T-cell (primary cell): ENCODE measurements at regions not wholly inside any gene's neighbourhood (a gene's known extent, or its start where the extent isn't known, plus 50 kb on each side); places are given as distances from the start of the nearest gene placed in this dataset.

Experiments used
- ATAC-seq, 4 experiments: fragments of 200-7000 bp in 3 of 4; fragments of 150-1000 bp in 1 of 4; cut with Tn5 transposase; replicated peaks in 1 of 4; 1 replicate in 3 of 4; 2 replicates in 1 of 4; pipeline ENCODE4 v1.10.0; 2021; ENCODE audit warnings: moderate library complexity in 3 of 4, mild to moderate bottlenecking in 2 of 4, moderate number of reproducible peaks in 1 of 4
- CTCF ChIA-PET, 2 donors: fragments of 300-600 bp; sonication (Branson Sonifier 250); formaldehyde crosslinking; loops; one replicate each; lab custom pipeline; 2022; ENCODE audit warnings: antibody characterized with exemption in 2 of 2; lab: Charles Lee
- POLR2A ChIA-PET, 2 donors: fragments of 300-600 bp; sonication (Branson Sonifier 250); formaldehyde crosslinking; loops; one replicate each; lab custom pipeline; 2022; ENCODE audit warnings: antibody characterized with exemption in 2 of 2; lab: Charles Lee
- DNase-seq, 35 experiments: peaks; one replicate each; pipeline versions ENCODE4 v3.0.0 to v3.0.0-alpha.2; 2013 to 2023
- H3K27ac ChIP-seq: one replicate; pipeline ENCODE4 v1.5.1; 2013; ENCODE audit warnings: low read length
- H3K27me3 ChIP-seq, 2 experiments: replicated peaks in 1 of 2; 1 replicate in 1 of 2; 2 replicates in 1 of 2; pipeline versions ENCODE4 v1.6.1 to v1.7.0; 2013; ENCODE audit warnings: low read length in 1 of 2, mixed read lengths in 1 of 2; ENCODE audit not compliant: control insufficient read depth in 2 of 2, insufficient read depth in 2 of 2; ENCODE audit errors: extremely low read depth in 1 of 2
- H3K36me3 ChIP-seq, 2 donors: 1 replicate in 1 of 2; 2 replicates in 1 of 2; pipeline versions ENCODE4 v1.6.1 to v1.7.0; 2013; ENCODE audit warnings: low read length in 1 of 2; ENCODE audit not compliant: control insufficient read depth in 2 of 2, insufficient read depth in 1 of 2; ENCODE audit errors: extremely low read depth in 1 of 2
- H3K4me1 ChIP-seq, 2 experiments: 1 replicate in 1 of 2; 2 replicates in 1 of 2; pipeline versions ENCODE4 v1.6.1 to v1.7.0; 2013; ENCODE audit warnings: low read length in 2 of 2, mixed read lengths in 1 of 2; ENCODE audit not compliant: insufficient read depth in 2 of 2, control insufficient read depth in 1 of 2; ENCODE audit errors: extremely low read depth in 1 of 2
- H3K4me3 ChIP-seq, 2 donors: 1 replicate in 1 of 2; 2 replicates in 1 of 2; pipeline versions ENCODE4 v1.5.1 to v1.7.0; 2013; ENCODE audit warnings: mild to moderate bottlenecking in 2 of 2, low read length in 1 of 2, moderate library complexity in 1 of 2; ENCODE audit not compliant: control insufficient read depth in 1 of 2; ENCODE audit errors: extremely low read depth in 1 of 2
- H3K9me3 ChIP-seq: 2 replicates; pipeline ENCODE4 v1.7.0; 2013
- H3K27ac Mint-ChIP-seq, 2 donors: one replicate each; pipeline ENCODE4 v1.8.0; 2020 to 2021; ENCODE audit warnings: mild to moderate bottlenecking in 2 of 2, mixed read lengths in 2 of 2
- H3K27me3 Mint-ChIP-seq, 2 donors: one replicate each; pipeline ENCODE4 v1.8.0; 2021 to 2022; ENCODE audit warnings: mixed read lengths in 2 of 2
- H3K36me3 Mint-ChIP-seq: one replicate; pipeline ENCODE4 v1.8.0; 2021; ENCODE audit warnings: mixed read lengths
- H3K4me1 Mint-ChIP-seq, 3 donors: one replicate each; pipeline ENCODE4 v1.8.0; 2020 to 2022; ENCODE audit warnings: mixed read lengths in 3 of 3, mild to moderate bottlenecking in 1 of 3
- H3K4me3 Mint-ChIP-seq, 3 donors: one replicate each; pipeline ENCODE4 v1.8.0; 2020 to 2022; ENCODE audit warnings: mild to moderate bottlenecking in 3 of 3, mixed read lengths in 3 of 3, moderate library complexity in 3 of 3
- H3K9me3 Mint-ChIP-seq, 3 donors: one replicate each; pipeline ENCODE4 v1.8.0; 2020 to 2022; ENCODE audit warnings: mixed read lengths in 3 of 3
- WGBS: methylation state at CpG from one replicate; pipeline ENCODE4 v1.1.5; 2013; ENCODE audit warnings: missing lambda C conversion rate; ENCODE audit not compliant: insufficient coverage; 5-methylcytosine and 5-hydroxymethylcytosine counted together

DNA sequence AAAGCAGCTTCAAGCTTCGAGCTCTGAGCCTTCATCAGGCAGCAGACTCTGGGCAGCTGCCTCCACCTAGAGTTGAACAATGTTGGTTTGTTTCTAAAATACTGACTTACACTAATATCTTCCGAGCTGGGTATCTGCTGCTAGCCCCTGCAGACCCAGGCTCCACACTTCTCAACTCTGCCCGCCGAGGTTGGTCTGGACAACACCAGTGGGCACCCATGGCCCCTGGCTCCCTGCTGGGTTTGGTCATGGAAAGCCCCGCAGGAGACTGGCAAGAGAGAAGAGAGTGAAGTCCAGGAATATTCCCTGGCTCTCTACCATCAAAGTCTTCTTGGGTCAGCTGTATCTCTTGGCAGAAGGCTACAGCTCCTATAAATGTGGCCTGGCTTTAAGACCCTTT lies 214.2 kb upstream of the TMEM132C start:
- no peak overlapping the region for H3K27ac Mint-ChIP-seq
- CTCF ChIA-PET: no interaction called here

DNA sequence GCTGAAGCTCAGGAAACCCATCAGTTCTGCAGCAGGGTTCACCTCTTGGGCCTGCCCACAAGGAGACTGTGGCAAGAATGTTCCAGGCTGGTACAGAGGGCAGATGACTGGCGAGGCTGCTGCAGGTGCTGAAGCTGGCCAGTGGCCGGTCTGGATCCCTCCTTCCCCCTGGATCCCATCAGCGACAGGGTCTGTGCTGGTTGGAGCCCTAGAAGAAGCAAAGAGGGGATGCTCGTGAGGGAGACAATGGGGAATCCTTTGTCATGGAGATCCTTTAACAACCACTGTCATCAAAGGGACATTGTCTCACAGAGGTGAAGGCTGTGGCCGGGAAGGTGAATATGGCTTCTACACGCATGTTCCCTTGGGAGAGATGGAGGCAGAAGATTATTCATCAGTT lies 211.4 kb upstream of the TMEM132C start:
- no peaks in the 10 kb centered on the region for H3K4me1 ChIP-seq
- DNase-seq (no peak), ATAC-seq (no peak)
- POLR2A ChIA-PET: no interaction called here
- H3K27ac ChIP-seq: no peak overlapping the region
- no peaks in the 10 kb centered on the region for H3K27me3 ChIP-seq
- Mint-ChIP-seq H3K27ac (no peak overlapping the region), H3K27me3 (no peaks in the 10 kb centered on the region), H3K4me1 (no peaks in the 10 kb centered on the region), H3K9me3 (peaks cover 0 to 7% (median 4%) of the 10 kb centered on the region in 3 donors), H3K4me3 (no peak overlapping the region), H3K36me3 (no peaks in the 10 kb centered on the region)
- CTCF ChIA-PET: no interaction called here
- no peak overlapping the region for H3K4me3 ChIP-seq
- no peaks in the 10 kb centered on the region for H3K9me3 ChIP-seq
- WGBS: 88% methylated on average over 2 of the region's 6 CpGs
- no peaks in the 10 kb centered on the region for H3K36me3 ChIP-seq

More for the DNA sequence above, 214.2 kb upstream of the TMEM132C start:
- DNase-seq (no peak), ATAC-seq (no peak)
- Mint-ChIP-seq H3K4me3 (no peak overlapping the region), H3K36me3 (no peaks in the 10 kb centered on the region), H3K4me1 (no peaks in the 10 kb centered on the region), H3K9me3 (peaks cover 0 to 14% (median 4%) of the 10 kb centered on the region in 3 donors), H3K27me3 (no peaks in the 10 kb centered on the region)
- no peak overlapping the region for H3K4me3 ChIP-seq
- WGBS: 94% methylated on average over 3 of the region's 5 CpGs
- no peaks in the 10 kb centered on the region for H3K27me3 ChIP-seq
- no peaks in the 10 kb centered on the region for H3K4me1 ChIP-seq
- no peaks in the 10 kb centered on the region for H3K36me3 ChIP-seq
- no peak overlapping the region for H3K27ac ChIP-seq
- no peaks in the 10 kb centered on the region for H3K9me3 ChIP-seq
- POLR2A ChIA-PET: no interaction called here

DNA sequence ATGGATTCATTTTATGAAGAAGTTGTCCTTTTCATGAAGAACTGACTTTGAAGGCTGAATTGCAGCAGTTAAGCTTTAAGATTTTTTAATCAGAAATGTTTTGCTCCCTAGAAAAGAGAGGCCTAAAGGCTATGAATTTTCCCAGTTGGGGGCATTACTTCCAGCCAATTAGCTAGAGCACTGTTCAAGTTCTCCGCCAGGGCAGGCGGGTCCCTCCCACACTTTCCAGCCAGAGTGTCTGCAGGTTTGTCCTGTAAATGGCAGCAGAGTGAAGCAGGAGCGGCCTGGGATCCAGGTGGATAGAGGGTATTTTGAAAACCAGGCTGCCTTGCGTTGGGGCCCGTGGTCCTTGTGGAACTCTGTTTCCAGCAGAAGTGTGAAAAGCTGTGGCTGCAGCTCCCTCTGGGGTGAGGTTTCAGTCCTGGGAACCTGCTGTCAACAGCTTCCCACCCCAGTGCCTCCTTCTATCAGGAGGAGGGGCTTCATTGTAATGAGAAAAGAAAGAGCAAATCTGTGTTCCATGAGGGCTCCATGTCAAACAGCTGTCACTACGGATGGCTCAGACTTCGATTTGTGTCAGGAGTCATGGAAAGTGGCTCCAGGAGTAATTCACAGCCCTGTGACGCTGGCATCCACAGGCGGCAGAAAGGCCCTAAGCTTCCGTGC lies 210.7 kb upstream of the TMEM132C start:
- Histone ChIP-seq H3K4me1 (no peaks in the 10 kb centered on the region), H3K27me3 (no peaks in the 10 kb centered on the region), H3K36me3 (no peaks in the 10 kb centered on the region), H3K9me3 (no peaks in the 10 kb centered on the region), H3K4me3 (no peak overlapping the region), H3K27ac (no peak overlapping the region)
- Mint-ChIP-seq H3K27me3 (no peaks in the 10 kb centered on the region), H3K4me1 (no peaks in the 10 kb centered on the region), H3K4me3 (no peak overlapping the region), H3K9me3 (peaks cover 0 to 7% (median 4%) of the 10 kb centered on the region in 3 donors), H3K36me3 (no peaks in the 10 kb centered on the region), H3K27ac (no peak overlapping the region)
- 72% methylated on average over 6 of the region's 10 CpGs for WGBS
- ChIA-PET CTCF (no interaction called here), POLR2A (no interaction called here)
- no peak for ATAC-seq
- no peak for DNase-seq

DNA sequence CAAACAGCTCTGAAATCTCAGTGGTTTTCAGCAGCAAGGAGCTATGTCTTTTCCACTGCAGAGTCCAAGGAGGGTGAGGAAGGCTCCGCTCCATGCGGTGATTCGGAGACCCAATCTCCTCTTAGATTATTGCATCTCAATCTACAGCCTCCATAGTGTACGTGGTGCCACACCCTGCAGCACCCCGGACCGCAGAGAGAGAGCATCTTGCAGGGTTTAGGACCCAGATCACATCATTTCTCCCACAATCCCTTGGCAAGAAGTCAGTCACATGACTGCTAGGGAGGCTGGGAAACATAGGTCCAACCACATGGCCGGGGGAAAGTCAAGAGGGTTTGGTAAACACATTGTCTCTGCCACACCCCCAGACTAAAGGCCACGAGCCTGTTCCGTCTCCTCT lies 209.4 kb upstream of the TMEM132C start:
- POLR2A ChIA-PET: no interaction called here
- no peaks in the 10 kb centered on the region for H3K36me3 ChIP-seq

DNA sequence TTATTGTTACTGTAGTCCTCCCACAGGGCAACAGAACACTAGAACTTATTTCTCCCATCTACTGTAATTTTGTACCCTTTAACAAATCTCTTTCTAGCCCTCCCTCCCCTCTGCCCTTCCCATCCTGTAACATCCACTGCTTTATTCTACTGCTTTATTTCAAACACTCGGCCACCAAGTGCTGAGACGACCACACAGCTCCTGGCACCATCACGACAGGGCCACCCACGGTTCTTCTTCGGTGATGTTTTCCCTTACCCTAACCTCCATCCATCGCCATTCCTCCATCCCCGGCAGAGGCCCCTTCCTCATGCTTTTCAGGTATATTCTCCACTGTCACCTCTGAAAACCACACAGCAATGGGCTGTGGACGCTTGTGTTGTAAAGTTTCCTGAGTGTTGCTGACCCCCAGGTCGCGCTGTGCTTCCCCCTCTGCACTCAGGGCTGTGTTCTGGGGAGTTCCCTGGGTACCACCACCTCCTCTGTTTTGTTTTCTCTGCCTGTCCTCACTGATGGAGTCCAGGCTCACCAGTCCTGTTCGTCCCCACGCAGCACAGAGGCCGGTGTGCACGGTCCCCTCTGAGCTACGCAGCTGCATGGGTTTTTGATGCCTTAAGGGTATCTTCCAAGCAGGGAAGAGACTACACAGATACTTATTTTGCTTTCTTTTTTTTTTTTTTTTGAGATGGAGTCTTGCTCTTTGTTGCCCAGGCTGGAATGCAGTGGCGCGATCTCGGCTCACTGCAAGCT lies 207.2 kb upstream of the TMEM132C start:
- ChIA-PET CTCF (no interaction called here), POLR2A (no interaction called here)
- Histone ChIP-seq H3K4me3 (no peak overlapping the region), H3K9me3 (no peaks in the 10 kb centered on the region), H3K27ac (no peak overlapping the region), H3K27me3 (no peaks in the 10 kb centered on the region), H3K36me3 (no peaks in the 10 kb centered on the region), H3K4me1 (no peaks in the 10 kb centered on the region)
- Mint-ChIP-seq H3K4me3 (no peak overlapping the region), H3K4me1 (no peaks in the 10 kb centered on the region), H3K27ac (no peak overlapping the region), H3K9me3 (peaks cover 0 to 8% (median 7%) of the 10 kb centered on the region in 3 donors), H3K27me3 (peaks cover 0 to 2% of the 10 kb centered on the region in 2 donors), H3K36me3 (no peaks in the 10 kb centered on the region)
- ATAC-seq: no peak
- 79% methylated on average over 7 of the region's 18 CpGs for WGBS
- no peak for DNase-seq

More for the DNA sequence above, 209.4 kb upstream of the TMEM132C start:
- no peak overlapping the region for H3K4me3 ChIP-seq
- Mint-ChIP-seq H3K4me3 (no peak overlapping the region), H3K36me3 (no peaks in the 10 kb centered on the region), H3K27me3 (no peaks in the 10 kb centered on the region), H3K4me1 (no peaks in the 10 kb centered on the region), H3K27ac (no peak overlapping the region), H3K9me3 (peaks cover 0 to 7% (median 4%) of the 10 kb centered on the region in 3 donors)
- no peak for DNase-seq
- H3K9me3 ChIP-seq: no peaks in the 10 kb centered on the region
- H3K27me3 ChIP-seq: no peaks in the 10 kb centered on the region
- no peak overlapping the region for H3K27ac ChIP-seq
- no peaks in the 10 kb centered on the region for H3K4me1 ChIP-seq
- ATAC-seq: no peak
- 95% methylated on average over 4 of the region's 9 CpGs for WGBS
- CTCF ChIA-PET: no interaction called here

DNA sequence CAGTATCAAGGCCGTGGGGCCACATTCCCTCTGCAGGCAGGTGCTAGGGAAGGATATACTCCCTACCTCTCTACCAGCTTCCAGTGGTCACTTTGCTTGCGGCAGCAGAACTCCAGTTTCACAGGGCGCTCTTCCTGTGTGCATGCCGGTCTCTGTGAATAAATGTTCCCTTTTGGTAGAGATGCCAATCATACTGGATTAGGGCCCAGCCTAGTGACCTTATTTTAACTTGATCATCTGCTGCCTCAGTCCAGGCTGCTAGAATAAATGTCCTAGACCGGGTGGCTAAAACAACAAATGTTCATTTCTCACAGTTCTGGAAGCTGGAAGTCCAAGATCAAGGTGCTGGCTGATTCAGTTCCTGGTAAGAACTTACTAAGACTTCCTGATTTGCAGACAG lies 198.8 kb upstream of the TMEM132C start:
- no peak for ATAC-seq
- Histone ChIP-seq H3K36me3 (no peaks in the 10 kb centered on the region), H3K27ac (no peak overlapping the region), H3K4me1 (no peaks in the 10 kb centered on the region), H3K9me3 (no peaks in the 10 kb centered on the region), H3K4me3 (no peak overlapping the region), H3K27me3 (no peaks in the 10 kb centered on the region)
- WGBS: 81% methylated on average over 5 of the region's 5 CpGs
- Mint-ChIP-seq H3K4me3 (no peak overlapping the region), H3K9me3 (peaks cover 0 to 4% (median 4%) of the 10 kb centered on the region in 3 donors), H3K4me1 (no peaks in the 10 kb centered on the region), H3K36me3 (no peaks in the 10 kb centered on the region), H3K27ac (no peak overlapping the region), H3K27me3 (peaks cover 0 to 4% of the 10 kb centered on the region in 2 donors)
- ChIA-PET POLR2A (no interaction called here), CTCF (no interaction called here)
- no peak for DNase-seq
